NCI-H1048 (cell line): ENCODE measurements at regions not wholly inside any gene's neighbourhood (a gene's known extent, or its start where the extent isn't known, plus 50 kb on each side); places are given as distances from the start of the nearest gene placed in this dataset.

Experiments used
- DNase-seq: peaks from one replicate; lab custom pipeline; 2025; lab: John Stamatoyannopoulos, UW

- DNase-seq = no peak
These were observed 205.6 kb downstream of the MDFIC start for GRCh38 chr7:115127399-115128021.

GRCh38 chr7:115125750-115126149, 203.9 kb downstream of the MDFIC start:
- DNase-seq = no peak

GRCh38 chr7:115125312-115125711, 203.4 kb downstream of the MDFIC start:
- no peak for DNase-seq

- no peak for DNase-seq
These were observed 202.6 kb downstream of the MDFIC start for GRCh38 chr7:115124409-115124939.

- DNase-seq = no peak
These were observed 201.5 kb downstream of the MDFIC start for GRCh38 chr7:115123441-115123840.

GRCh38 chr7:115122388-115122787, 200.5 kb downstream of the MDFIC start:
- no peak for DNase-seq

GRCh38 chr7:115117748-115118147, 195.9 kb downstream of the MDFIC start:
- no peak for DNase-seq

GRCh38 chr7:115116773-115117715, 195.2 kb downstream of the MDFIC start:
- no peak for DNase-seq

GRCh38 chr7:115113776-115114175, 191.9 kb downstream of the MDFIC start:
- no peak for DNase-seq

GRCh38 chr7:115113131-115113530, 191.2 kb downstream of the MDFIC start:
- no peak for DNase-seq

GRCh38 chr7:115110523-115110922, 188.6 kb downstream of the MDFIC start:
- DNase-seq = no peak

GRCh38 chr7:115106316-115106715, 184.4 kb downstream of the MDFIC start:
- no peak for DNase-seq

- DNase-seq = no peak
These were observed 180.8 kb downstream of the MDFIC start for GRCh38 chr7:115102738-115103137.

- no peak for DNase-seq
These were observed 179.3 kb downstream of the MDFIC start for GRCh38 chr7:115101199-115101598.

GRCh38 chr7:115099906-115100305, 178.0 kb downstream of the MDFIC start:
- DNase-seq = no peak

- DNase-seq = peak; percentile 11
These were observed 175.3 kb downstream of the MDFIC start for GRCh38 chr7:115097175-115097671.

- no peak for DNase-seq
These were observed 174.4 kb downstream of the MDFIC start for GRCh38 chr7:115096262-115096661.

- no peak for DNase-seq
These were observed 172.3 kb downstream of the MDFIC start for GRCh38 chr7:115094163-115094562.

- no peak for DNase-seq
These were observed 167.0 kb downstream of the MDFIC start for GRCh38 chr7:115088893-115089292.

- no peak for DNase-seq
These were observed 165.5 kb downstream of the MDFIC start for GRCh38 chr7:115087437-115087836.

- DNase-seq = no peak
These were observed 164.4 kb downstream of the MDFIC start for GRCh38 chr7:115086146-115086841.

- no peak for DNase-seq
These were observed 163.5 kb downstream of the MDFIC start for GRCh38 chr7:115085421-115085820.
